Fibroblast of lung (primary cell): ENCODE measurements at regions not wholly inside any gene's neighbourhood (a gene's known extent, or its start where the extent isn't known, plus 50 kb on each side); places are given as distances from the start of the nearest gene placed in this dataset.

ENCODE experiments used
- DNase-seq, 2 donors: peaks; one replicate each; pipeline versions ENCODE4 v3.0.0 to v3.0.0-alpha.2; 2010; ENCODE audit warnings: low read depth in 2 of 2
- H2AFZ ChIP-seq: 2 replicates; pipeline ENCODE4 v1.5.1; 2012; ENCODE audit warnings: low read length, control low read depth, inconsistent platforms
- H3K27ac ChIP-seq: 2 replicates; pipeline ENCODE4 v1.5.1; 2011; ENCODE audit warnings: low read length, control low read depth; ENCODE audit not compliant: insufficient read depth
- H3K27me3 ChIP-seq: 2 replicates; pipeline ENCODE4 v1.5.1; 2011; ENCODE audit warnings: mild to moderate bottlenecking, low read length; ENCODE audit not compliant: control insufficient read depth, insufficient read depth
- H3K36me3 ChIP-seq: 2 replicates; pipeline ENCODE4 v1.5.1; 2011; ENCODE audit warnings: low read length; ENCODE audit not compliant: control insufficient read depth, insufficient read depth
- H3K4me1 ChIP-seq: 2 replicates; pipeline ENCODE4 v1.5.1; 2011; ENCODE audit warnings: low read length; ENCODE audit not compliant: control insufficient read depth, insufficient read depth; ENCODE audit errors: extremely low read depth
- H3K4me2 ChIP-seq: 2 replicates; pipeline ENCODE4 v1.5.1; 2011; ENCODE audit warnings: low read length, control low read depth; ENCODE audit not compliant: insufficient read depth; ENCODE audit errors: extremely low read depth
- H3K4me3 ChIP-seq, 4 experiments: fragments of 200-600 bp in 1 of 4; sonication (generic) in 1 of 4; replicated peaks in 1 of 4; 2 replicates each; pipeline ENCODE4 v1.5.1; 2011 to 2016; ENCODE audit warnings: low read length in 4 of 4, low read depth in 3 of 4, mild to moderate bottlenecking in 3 of 4, control low read depth in 2 of 4, inconsistent platforms in 1 of 4, mixed read lengths in 1 of 4; ENCODE audit not compliant: insufficient read depth in 1 of 4; ENCODE audit errors: control extremely low read depth in 1 of 4
- H3K79me2 ChIP-seq: 2 replicates; pipeline ENCODE4 v1.5.1; 2012; ENCODE audit warnings: mild to moderate bottlenecking, low read length, inconsistent platforms; ENCODE audit not compliant: control insufficient read depth, insufficient read depth
- H3K9ac ChIP-seq: 2 replicates; pipeline ENCODE4 v1.5.1; 2011; ENCODE audit warnings: mild to moderate bottlenecking, low read length, control low read depth; ENCODE audit not compliant: insufficient read depth
- H3K9me3 ChIP-seq: 2 replicates; pipeline ENCODE4 v1.5.1; 2012; ENCODE audit warnings: low read depth, low read length; ENCODE audit not compliant: control insufficient read depth, insufficient read depth
- H4K20me1 ChIP-seq: 2 replicates; pipeline ENCODE4 v1.5.1; 2011; ENCODE audit warnings: low read length; ENCODE audit not compliant: control insufficient read depth, insufficient read depth; ENCODE audit errors: extremely low read depth
- EZH2 ChIP-seq: IDR thresholded peaks from 2 replicates; pipeline ENCODE4 v1.5.1; 2012; ENCODE audit warnings: low read length, control low read depth, mild to moderate bottlenecking; ENCODE audit errors: missing control alignments
- TF ChIP-seq, protein P1 (sequence below), 2 donors: IDR thresholded peaks in 1 of 2; conservative IDR thresholded peaks in 1 of 2; 1 replicate in 1 of 2; 2 replicates in 1 of 2; pipeline ENCODE4 v1.5.1; 2011 to 2012; ENCODE audit warnings: low read length in 2 of 2, control low read depth in 1 of 2, inconsistent platforms in 1 of 2, low read depth in 1 of 2, mild to moderate bottlenecking in 1 of 2

GRCh38 chr4:121239951-121240350 is 75.8 kb upstream of the TNIP3 start:
- no peak for DNase-seq
- no peaks in the 10 kb centered on the region for H4K20me1 ChIP-seq
- no peak for TF ChIP-seq EZH2
- TF ChIP-seq, protein P1, sequence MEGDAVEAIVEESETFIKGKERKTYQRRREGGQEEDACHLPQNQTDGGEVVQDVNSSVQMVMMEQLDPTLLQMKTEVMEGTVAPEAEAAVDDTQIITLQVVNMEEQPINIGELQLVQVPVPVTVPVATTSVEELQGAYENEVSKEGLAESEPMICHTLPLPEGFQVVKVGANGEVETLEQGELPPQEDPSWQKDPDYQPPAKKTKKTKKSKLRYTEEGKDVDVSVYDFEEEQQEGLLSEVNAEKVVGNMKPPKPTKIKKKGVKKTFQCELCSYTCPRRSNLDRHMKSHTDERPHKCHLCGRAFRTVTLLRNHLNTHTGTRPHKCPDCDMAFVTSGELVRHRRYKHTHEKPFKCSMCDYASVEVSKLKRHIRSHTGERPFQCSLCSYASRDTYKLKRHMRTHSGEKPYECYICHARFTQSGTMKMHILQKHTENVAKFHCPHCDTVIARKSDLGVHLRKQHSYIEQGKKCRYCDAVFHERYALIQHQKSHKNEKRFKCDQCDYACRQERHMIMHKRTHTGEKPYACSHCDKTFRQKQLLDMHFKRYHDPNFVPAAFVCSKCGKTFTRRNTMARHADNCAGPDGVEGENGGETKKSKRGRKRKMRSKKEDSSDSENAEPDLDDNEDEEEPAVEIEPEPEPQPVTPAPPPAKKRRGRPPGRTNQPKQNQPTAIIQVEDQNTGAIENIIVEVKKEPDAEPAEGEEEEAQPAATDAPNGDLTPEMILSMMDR (conservative IDR thresholded peaks at IDR 0.05 in 1 of 2, IDR thresholded peaks at IDR 0.05 in 1 of 2; ENCODE audit: low read depth in 1 of 2, low read length in 2 of 2), result no peak
- no peaks in the 10 kb centered on the region for H3K4me1 ChIP-seq
- no peaks in the 10 kb centered on the region for H3K36me3 ChIP-seq
- no peaks in the 10 kb centered on the region for H3K27me3 ChIP-seq
- no peak overlapping the region for H3K27ac ChIP-seq
- no peak overlapping the region for H2AFZ ChIP-seq
- no peak overlapping the region for H3K9ac ChIP-seq
- H3K79me2 ChIP-seq, result no peaks in the 10 kb centered on the region
- no peak overlapping the region for H3K4me2 ChIP-seq
- no peaks in the 10 kb centered on the region for H3K9me3 ChIP-seq
- no peak overlapping the region for H3K4me3 ChIP-seq

GRCh38 chr4:121238461-121238860 is 74.3 kb upstream of the TNIP3 start:
- no peaks in the 10 kb centered on the region for H3K36me3 ChIP-seq

GRCh38 chr4:121237069-121237399 is 72.9 kb upstream of the TNIP3 start:
- Histone ChIP-seq H3K4me2 (no peak overlapping the region), H3K4me1 (no peaks in the 10 kb centered on the region), H3K4me3 (no peak overlapping the region), H3K27ac (no peak overlapping the region), H3K36me3 (no peaks in the 10 kb centered on the region), H3K9ac (no peak overlapping the region), H3K9me3 (no peaks in the 10 kb centered on the region), H4K20me1 (no peaks in the 10 kb centered on the region), H3K79me2 (no peaks in the 10 kb centered on the region), H2AFZ (no peak overlapping the region), H3K27me3 (no peaks in the 10 kb centered on the region)
- DNase-seq, result no peak
- TF ChIP-seq, protein P1 (conservative IDR thresholded peaks at IDR 0.05 in 1 of 2, IDR thresholded peaks at IDR 0.05 in 1 of 2; ENCODE audit: low read depth in 1 of 2, low read length in 2 of 2), result no peak
- no peak for TF ChIP-seq EZH2

More at GRCh38 chr4:121238461-121238860, 74.3 kb upstream of the TNIP3 start:
- no peak overlapping the region for H3K4me3 ChIP-seq
- TF ChIP-seq, protein P1 (conservative IDR thresholded peaks at IDR 0.05 in 1 of 2, IDR thresholded peaks at IDR 0.05 in 1 of 2; ENCODE audit: low read depth in 1 of 2, low read length in 2 of 2), result no peak
- TF ChIP-seq EZH2, result no peak
- H3K27ac ChIP-seq, result no peak overlapping the region
- H3K27me3 ChIP-seq, result no peaks in the 10 kb centered on the region
- H3K4me1 ChIP-seq, result no peaks in the 10 kb centered on the region
- H3K9me3 ChIP-seq, result no peaks in the 10 kb centered on the region
- H3K4me2 ChIP-seq, result no peak overlapping the region
- H3K79me2 ChIP-seq, result no peaks in the 10 kb centered on the region
- H3K9ac ChIP-seq, result no peak overlapping the region
- H4K20me1 ChIP-seq, result no peaks in the 10 kb centered on the region
- no peak overlapping the region for H2AFZ ChIP-seq
- no peak for DNase-seq
